ENCODE measurements at regions not wholly inside any gene's neighbourhood (a gene's known extent, or its start where the extent isn't known, plus 50 kb on each side); places are given as distances from the start of the nearest gene placed in this dataset.

- Mint-ChIP-seq H3K9me3 (peaks cover 25% of the 10 kb centered on the region), H3K36me3 (ENCODE audit: low read depth) (peaks cover 4% of the 10 kb centered on the region), H3K27me3 (no peaks in the 10 kb centered on the region), H3K4me3 (no peak overlapping the region), H3K27ac (no peak overlapping the region), H3K4me1 (ENCODE audit: low read depth) (no peaks in the 10 kb centered on the region)
- CTCF ChIA-PET: no interaction called here
- DNase-seq: no peak
- TF ChIP-seq, protein P1, sequence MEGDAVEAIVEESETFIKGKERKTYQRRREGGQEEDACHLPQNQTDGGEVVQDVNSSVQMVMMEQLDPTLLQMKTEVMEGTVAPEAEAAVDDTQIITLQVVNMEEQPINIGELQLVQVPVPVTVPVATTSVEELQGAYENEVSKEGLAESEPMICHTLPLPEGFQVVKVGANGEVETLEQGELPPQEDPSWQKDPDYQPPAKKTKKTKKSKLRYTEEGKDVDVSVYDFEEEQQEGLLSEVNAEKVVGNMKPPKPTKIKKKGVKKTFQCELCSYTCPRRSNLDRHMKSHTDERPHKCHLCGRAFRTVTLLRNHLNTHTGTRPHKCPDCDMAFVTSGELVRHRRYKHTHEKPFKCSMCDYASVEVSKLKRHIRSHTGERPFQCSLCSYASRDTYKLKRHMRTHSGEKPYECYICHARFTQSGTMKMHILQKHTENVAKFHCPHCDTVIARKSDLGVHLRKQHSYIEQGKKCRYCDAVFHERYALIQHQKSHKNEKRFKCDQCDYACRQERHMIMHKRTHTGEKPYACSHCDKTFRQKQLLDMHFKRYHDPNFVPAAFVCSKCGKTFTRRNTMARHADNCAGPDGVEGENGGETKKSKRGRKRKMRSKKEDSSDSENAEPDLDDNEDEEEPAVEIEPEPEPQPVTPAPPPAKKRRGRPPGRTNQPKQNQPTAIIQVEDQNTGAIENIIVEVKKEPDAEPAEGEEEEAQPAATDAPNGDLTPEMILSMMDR (IDR thresholded peaks at IDR 0.05): no peak
- ATAC-seq: no peak
- intact Hi-C loops (cut with micrococcal nuclease): no loop called here
- POLR2A ChIA-PET: no interaction called here
Observed at GRCh38 chr16:35570946-35571345, 2111.5 kb downstream of the TP53TG3F start.

- ATAC-seq (no peak), DNase-seq (no peak)
- no peaks in the 10 kb centered on the region for H3K4me1 Mint-ChIP-seq (ENCODE audit: low read depth)
- CTCF ChIA-PET: no interaction called here
- H3K36me3 Mint-ChIP-seq (ENCODE audit: low read depth): peaks cover 4% of the 10 kb centered on the region
- H3K27ac Mint-ChIP-seq: no peak overlapping the region
- intact Hi-C loops (cut with micrococcal nuclease): no loop called here
- TF ChIP-seq, protein P1 (IDR thresholded peaks at IDR 0.05): no peak
- no peaks in the 10 kb centered on the region for H3K27me3 Mint-ChIP-seq
- H3K9me3 Mint-ChIP-seq: peaks cover 25% of the 10 kb centered on the region
- POLR2A ChIA-PET: no interaction called here
- H3K4me3 Mint-ChIP-seq: no peak overlapping the region
Observed at GRCh38 chr16:35572186-35572585, 2112.8 kb downstream of the TP53TG3F start.

DNA sequence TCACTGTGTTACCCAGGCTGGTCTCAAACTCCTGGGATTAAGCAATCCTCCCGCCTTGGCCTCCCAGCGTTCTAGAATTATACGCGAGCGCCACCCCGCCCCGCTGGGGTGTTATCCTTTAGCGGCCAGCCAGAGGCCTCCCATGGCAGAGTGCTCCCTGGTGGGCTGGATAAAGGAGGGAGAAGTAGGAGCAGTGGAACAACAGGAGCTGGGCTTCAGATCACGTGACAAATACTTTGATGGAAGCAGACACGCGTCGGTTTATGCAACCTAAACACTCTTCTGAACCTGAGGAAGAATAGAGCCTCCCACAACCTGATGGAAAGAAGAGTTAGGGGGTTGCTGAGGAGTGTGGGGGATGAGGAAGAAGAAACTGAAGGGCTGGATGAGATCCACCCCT is 2114.0 kb downstream of the TP53TG3F start:
- Mint-ChIP-seq H3K4me1 (ENCODE audit: low read depth) (no peaks in the 10 kb centered on the region), H3K4me3 (no peak overlapping the region), H3K27ac (no peak overlapping the region), H3K27me3 (no peaks in the 10 kb centered on the region), H3K9me3 (peaks cover 25% of the 10 kb centered on the region), H3K36me3 (ENCODE audit: low read depth) (peaks cover 4% of the 10 kb centered on the region)
- TF ChIP-seq, protein P1 (IDR thresholded peaks at IDR 0.05): no peak
- intact Hi-C loops (cut with micrococcal nuclease): no loop called here
- ChIA-PET CTCF (no interaction called here), POLR2A (no interaction called here)
- DNase-seq (no peak), ATAC-seq (no peak)

DNA sequence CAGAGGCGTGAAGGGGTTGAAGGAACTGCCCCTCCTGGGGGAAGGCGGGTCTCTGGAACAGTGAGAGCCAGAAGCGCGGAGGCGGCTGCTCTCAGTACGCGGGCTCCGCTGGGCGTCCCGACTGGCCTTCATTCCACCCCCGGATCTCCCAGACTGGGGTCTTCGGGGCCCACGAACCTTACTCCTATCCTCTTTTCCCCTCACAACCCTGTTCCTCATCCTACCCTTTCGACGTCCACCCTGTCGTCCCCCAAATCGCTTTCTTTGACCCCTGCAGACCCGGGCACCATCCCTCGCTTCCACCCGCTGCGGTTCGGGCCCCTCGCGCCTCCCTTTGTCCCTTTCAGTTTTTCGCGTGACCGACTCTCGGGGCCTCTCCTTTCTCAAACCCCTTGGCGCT is 2114.6 kb downstream of the TP53TG3F start:
- ChIA-PET POLR2A (no interaction called here), CTCF (no interaction called here)
- no peaks in the 10 kb centered on the region for H3K4me1 Mint-ChIP-seq (ENCODE audit: low read depth)
- H3K36me3 Mint-ChIP-seq (ENCODE audit: low read depth): peaks cover 4% of the 10 kb centered on the region
- ATAC-seq (no peak), DNase-seq (no peak)
- no peak overlapping the region for H3K27ac Mint-ChIP-seq
- no peaks in the 10 kb centered on the region for H3K27me3 Mint-ChIP-seq
- TF ChIP-seq, protein P1 (IDR thresholded peaks at IDR 0.05): no peak
- peaks cover 24% of the 10 kb centered on the region for H3K9me3 Mint-ChIP-seq
- intact Hi-C loops (cut with micrococcal nuclease): no loop called here
- no peak overlapping the region for H3K4me3 Mint-ChIP-seq

GRCh38 chr16:35574454-35575431 is 2115.3 kb downstream of the TP53TG3F start:
- intact Hi-C loops (cut with micrococcal nuclease): no loop called here
- POLR2A ChIA-PET: no interaction called here

More at GRCh38 chr16:35574454-35575431, 2115.3 kb downstream of the TP53TG3F start:
- Mint-ChIP-seq H3K9me3 (peaks cover 19% of the 10 kb centered on the region), H3K27ac (no peak overlapping the region), H3K4me1 (ENCODE audit: low read depth) (no peaks in the 10 kb centered on the region), H3K27me3 (no peaks in the 10 kb centered on the region), H3K36me3 (ENCODE audit: low read depth) (peaks cover 4% of the 10 kb centered on the region), H3K4me3 (no peak overlapping the region)
- TF ChIP-seq, protein P1 (IDR thresholded peaks at IDR 0.05): no peak
- ATAC-seq: no peak
- DNase-seq: no peak
- CTCF ChIA-PET: no interaction called here

Measured in activated CD8-positive, alpha-beta T cell treated with anti-CD3 and anti-CD28 coated beads for 36 hours (primary cell).